GM18498 (cell line): ENCODE measurements at regions not wholly inside any gene's neighbourhood (a gene's known extent, or its start where the extent isn't known, plus 50 kb on each side); places are given as distances from the start of the nearest gene placed in this dataset.
"Not testable (repeated sequence)": the region's sequence is repeated elsewhere in the genome, so short reads cannot be mapped to it uniquely, and the experiment has no call there.

ENCODE experiments used
- ATAC-seq: cut with Tn5 transposase; IDR thresholded peaks from one replicate; pipeline ENCODE4 v1.9.1; 2021; ENCODE audit warnings: mild to moderate bottlenecking, moderate library complexity; ENCODE audit not compliant: unreplicated experiment

DNA sequence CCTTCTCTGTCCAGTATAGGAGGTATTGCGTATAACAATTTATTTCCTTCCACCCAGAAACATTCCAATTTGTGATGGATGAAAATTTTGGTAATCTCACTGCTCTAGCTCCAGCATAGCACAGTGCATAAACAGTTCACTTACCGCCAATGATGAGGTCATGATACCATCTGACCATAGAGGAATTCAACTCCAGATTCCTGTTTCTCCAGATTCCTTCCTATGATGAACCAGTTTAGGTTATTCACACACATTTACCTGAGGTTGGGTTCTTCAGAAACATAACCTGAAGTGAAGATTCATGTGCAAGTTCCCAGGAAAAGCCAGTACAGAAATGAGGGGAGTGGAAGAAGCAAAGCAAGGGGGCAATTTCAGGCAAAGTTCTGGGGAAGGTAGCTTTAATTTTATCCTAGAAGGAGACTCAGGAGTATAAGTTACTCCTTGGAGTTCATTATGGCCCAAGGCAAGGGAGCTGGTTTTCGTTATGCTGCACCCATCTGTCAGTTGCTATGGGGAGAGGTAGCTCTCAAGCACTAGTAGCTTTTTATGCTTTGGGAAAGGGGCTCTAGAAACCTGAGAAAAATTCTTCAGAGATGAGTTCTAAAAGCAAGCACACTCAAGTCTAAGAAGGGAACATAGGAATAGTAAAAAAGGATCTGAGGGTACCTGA, 121.6 kb downstream of the CASP12 start:
- ATAC-seq, result no peak

DNA sequence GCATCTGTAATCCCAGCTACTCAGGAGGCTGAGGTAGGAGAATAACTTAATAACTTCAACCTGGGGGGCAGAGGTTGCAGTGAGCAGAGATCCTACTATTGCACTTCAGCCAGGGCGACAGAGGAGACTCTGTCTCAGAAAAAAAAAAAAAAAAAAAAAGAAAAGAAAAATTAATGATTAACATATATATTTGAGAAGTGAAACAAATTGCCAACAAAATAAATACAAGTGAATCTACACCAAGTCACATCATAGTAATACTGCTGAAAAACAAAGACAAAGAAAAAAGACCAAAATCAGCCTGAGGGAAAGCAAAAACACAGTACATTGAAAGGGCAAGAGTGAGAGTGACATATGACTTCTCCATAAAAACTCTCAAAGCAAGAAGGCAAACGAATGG, 123.7 kb downstream of the CASP12 start:
- no peak for ATAC-seq

DNA sequence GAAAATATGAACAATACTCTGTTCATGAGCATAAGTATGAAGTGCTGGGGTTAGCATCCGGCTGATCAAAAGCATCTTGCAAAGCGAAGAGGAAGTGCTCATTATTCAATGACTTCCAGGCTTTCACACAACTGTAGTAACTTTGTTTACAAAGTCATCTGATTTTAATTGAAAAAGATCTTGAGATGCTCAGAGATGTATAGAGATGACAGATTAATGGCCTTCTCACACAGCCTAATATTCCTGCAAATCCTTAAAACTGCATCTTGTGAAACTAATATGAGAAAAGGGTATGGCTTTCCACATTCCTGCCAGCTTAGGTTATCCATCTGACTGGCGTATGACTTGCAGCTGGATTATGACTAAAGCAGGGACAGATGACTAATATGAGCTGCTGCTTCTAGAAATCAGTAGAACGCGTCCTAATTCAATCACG, 125.4 kb downstream of the CASP12 start:
- no peak for ATAC-seq

DNA sequence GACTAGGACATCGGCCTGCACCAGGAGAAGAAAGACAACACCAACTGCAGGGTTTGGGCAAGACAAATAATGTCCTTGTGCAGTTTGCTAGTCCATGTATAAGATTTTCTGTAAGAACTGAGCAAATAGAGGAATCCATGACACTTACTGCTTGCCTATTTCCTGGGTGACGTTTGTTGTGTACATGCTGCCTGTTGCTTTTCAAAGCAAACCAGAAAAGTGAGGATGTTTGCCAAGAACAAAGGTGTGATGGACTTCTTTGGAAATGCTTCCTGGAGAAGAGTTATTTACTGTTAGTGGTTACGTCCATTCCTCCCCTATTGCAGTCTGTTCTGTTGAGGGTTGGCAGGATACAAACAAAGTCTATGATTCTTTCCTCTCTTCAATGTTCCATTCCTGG, 126.5 kb downstream of the CASP12 start:
- ATAC-seq, result no peak

DNA sequence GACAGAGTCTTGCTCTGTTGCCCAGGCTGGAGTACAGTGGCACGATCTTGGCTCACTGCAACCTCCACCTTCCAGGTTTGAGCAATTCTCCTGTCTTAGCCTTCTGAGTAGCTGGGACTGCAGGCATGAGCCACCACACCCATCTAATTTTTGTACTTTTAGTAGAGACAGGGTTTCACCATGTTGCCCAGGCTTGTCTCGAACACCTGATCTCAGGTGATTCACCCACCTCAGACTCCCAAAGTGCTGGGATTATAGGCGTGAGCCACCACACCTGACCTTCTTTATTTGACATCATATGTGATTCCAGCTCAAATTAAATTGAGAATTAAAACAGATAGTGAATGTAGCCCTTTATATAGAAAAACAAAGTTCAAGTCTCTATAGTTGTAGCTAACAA, 127.2 kb downstream of the CASP12 start:
- ATAC-seq, result not testable (repeated sequence)

DNA sequence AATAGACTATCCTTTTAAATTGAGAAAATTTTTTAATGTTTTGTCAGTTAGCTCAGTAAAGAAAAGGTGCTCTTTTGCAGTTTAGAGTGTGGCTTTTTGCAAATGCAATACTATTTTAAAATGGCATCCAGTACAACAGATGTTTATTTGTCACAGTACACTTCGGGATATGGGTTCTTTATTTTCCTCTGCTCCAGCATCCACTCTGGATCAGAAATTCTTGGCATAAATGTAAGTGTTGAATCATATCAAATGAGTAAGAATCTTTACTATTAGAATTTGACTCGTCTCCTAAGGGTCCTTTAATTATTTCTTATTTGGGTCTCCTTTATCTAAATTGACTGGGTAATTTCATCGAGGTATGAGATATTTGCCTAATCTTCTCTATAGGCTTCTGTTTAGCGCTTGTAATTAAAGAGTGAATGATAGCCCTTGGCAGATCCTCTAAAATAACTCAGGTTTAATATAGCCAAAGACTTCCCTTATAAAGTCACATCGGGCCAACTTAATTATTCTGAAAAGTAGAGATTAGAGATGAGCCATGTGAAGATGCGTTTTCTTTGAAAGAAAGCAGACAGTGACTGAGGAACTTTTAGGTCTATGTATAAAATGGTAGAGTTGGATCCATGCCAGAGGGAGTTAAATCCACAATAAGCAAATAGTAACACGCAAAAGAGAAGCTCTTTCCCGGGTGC, 132.7 kb downstream of the CASP12 start:
- no peak for ATAC-seq

DNA sequence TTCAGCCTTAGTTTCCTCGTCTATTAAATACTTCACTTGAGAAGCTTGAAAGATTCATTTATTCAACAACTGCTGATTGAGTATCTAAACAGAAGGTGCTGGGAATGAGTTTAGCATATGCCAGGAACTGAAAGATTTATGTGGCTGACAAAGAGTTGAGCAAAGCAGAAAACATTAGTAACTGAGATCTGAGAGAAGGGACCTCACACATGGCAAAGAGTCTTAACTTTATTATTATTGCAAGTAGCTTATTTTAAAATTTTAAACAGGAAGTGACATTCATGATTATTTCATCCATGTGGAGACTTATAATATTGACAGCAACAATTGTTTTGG, 133.6 kb downstream of the CASP12 start:
- ATAC-seq, result peak; percentile 44

DNA sequence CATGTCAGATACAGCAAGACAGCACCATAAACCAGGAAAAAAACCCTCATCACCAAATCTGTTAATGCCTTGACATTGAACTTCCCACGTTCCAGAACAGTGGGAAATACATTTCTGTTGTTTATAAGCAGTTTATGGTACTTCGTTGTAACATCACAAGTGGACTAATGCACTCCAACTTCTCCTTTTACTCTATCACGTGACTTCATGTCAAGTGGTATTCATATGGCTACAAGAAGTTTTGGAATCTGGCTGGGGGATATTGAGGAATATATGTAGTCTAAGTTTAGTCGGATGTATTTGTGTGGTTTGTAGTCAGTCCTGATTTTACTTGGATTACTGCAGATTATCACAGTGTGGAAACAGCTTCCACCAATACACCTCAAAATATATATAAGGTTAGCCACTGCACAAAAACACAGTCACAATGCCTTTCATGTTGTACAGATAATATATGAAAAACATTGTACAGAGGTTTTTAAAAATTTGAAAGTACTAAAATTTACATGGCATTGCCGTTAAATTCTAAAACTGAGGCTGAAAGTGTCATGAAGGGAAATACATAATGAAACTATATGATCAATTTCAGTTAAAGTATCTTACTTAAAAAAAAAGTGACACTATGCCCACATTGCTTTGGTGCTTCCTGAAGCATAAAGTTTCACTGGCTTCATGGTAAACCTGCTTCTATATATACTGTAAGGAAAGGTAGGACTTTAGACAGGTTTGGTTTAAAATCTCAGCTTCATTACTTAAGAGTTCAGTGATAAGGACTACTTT, 134.1 kb downstream of the CASP12 start:
- peak; percentile 68 for ATAC-seq

DNA sequence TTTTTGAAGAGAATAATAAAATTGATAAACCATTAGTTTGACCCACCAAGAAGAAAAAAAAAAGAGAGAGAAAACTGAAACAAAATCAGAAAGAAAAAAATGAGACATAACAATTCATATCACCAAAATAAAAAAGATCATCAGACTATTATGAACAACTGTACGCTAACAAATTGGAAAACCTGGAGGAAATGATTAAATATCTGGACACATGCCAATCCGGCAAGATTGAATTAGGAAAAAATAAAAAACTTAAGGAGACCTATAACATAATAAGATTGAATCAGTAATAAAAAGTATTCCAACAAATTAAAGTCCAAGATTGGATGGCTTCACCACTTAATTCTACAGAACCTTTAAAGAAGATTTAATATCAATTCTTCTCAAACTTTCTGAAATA, 136.7 kb downstream of the CASP12 start:
- no peak for ATAC-seq

DNA sequence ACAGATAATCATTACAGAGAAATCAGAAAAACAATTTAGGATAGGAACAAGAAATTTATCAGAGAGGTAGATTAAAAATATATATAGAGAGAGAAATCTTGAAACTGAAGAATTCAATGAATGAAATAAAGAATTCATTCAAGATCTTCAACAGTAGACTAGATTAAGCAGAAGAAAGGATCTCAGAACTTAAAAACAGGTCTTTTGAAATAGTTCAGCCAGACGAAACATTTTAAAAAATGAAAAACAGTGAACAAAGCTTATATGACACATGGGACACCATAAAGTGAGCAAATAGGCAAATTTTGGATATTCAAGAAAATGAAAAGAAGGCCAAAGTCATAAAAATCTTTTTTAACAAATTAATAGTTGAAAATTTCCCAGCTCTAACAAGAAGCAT, 138.8 kb downstream of the CASP12 start:
- ATAC-seq, result no peak

DNA sequence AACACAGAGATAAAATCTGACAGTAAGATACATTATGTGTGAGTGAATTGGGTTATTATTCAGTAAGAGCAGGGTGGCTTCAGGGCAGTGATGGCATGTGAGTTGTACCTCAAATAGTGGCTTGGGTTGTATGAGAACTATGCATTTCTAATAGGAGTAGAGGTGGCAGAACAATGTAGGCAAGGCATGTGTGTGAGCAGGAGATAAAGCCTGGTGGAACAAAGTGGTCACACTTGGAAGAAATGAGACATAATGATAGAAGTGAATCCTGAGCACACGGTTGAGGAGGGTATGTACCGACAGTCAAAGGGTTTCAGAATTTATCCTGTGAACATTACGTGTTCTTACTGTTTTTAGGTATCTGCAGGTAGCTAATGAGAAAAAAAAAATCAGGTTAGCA, 159.3 kb downstream of the CASP12 start:
- ATAC-seq, result no peak

DNA sequence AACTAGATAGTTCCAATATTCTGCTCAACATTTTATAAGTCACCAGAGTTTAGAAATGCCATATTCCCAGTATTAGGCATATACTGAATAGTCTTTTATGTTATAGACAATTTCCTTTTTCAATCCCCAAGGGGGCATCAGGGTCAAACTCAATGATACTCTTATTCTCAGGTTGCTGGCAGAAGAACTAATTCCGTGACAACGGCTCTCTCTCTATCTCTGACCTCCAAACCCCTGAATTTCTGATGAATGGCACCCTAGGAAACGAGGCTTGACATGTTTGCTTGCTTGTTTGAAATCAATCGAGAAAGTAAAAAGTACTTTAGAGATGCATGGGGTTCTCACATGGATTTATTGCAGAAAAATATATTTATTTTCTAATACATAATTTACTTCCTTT, 160.1 kb downstream of the CASP12 start:
- ATAC-seq, result no peak

DNA sequence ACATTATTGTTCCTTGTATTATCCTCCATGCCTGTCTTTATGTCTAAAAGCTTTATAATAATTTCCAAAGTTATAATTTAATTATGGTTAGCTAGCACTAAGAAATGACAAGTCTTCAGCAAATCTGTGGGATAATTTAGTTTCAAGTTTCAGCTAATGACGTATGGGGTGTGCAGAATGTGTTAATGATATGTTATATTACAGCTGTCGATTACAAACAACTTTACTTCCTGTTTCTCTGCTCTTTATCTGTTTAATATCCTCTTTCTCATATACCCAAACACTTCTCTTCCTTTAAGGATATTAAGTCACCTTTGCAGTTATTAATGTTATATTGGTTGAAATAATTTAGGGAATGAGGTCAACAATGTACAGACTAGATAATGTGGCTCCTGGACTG, 161.8 kb downstream of the CASP12 start:
- ATAC-seq, result no peak

DNA sequence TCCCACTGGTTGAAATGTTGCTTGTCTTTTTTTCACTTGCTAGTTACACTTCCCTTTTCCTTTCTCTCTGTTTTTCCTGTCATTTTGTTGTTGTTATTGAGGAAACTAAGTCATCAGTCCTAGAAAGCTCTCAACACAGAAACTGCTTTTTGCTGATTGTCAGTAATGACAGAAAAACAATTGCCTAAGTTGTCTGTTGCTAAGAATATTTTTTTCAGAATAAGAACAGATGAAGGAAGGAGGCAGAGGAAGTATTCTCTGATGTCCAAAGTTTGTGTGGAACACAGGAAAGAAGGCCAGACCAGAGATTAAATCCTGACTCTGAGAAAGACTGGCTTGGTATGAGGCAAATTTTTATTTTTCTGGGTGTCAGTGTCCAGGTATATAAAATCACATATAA, 163.3 kb downstream of the CASP12 start:
- no peak for ATAC-seq

DNA sequence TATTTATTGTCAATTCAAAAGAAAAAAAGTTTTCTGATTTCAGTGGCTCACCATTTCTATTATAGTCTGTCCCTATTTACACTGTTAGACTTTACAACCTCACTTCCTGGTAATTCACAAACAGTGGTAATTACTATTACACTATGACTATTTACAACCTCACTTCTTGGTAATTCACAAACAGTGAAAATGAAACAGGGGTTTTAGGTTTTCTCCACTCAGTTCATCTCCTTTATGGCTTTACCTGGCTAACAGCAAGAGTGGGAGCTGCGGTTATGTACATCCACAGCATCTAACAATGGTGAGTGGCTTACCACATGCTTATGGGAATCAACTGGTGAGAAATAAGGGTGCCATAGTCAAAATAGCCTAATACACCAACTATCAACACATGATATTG, 166.4 kb downstream of the CASP12 start:
- no peak for ATAC-seq

DNA sequence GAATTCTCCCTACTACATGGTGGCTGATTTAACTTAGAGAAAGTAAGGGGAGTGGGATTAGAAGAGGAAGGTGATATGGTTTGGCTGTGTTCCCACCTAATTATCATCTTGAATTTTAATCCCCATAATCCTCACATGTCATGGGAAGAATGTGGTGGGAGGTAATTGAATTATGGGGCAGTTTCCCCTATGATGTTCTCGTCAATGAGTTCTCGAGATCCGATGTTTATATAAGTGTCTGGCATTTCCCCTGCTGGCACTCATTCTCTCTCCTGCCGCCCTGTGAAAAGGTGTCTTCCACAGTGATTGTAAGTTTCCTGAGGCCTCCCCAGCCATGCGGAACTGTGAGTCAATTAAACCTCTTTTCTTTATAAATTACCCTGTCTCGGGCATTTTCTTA, 169.3 kb downstream of the CASP12 start:
- no peak for ATAC-seq

DNA sequence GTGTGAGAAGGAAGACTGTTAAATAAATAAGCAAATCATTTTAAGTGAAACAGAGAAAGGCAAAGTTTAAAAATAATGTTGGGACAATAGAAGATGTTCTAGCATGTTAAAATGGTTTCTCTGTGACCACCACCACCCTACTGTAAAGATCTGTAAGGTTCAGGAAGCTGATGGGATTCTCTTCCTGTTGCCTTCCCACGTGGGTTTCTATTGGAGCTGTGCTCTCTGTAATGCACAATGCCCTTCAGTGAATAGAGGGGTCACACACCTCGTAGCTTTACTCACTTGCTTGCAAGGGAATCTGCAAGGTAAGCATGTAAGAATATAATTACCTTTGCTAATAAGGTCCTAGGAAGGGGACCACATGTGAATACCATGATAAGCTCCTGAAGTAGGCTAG, 170.5 kb downstream of the CASP12 start:
- ATAC-seq, result no peak

DNA sequence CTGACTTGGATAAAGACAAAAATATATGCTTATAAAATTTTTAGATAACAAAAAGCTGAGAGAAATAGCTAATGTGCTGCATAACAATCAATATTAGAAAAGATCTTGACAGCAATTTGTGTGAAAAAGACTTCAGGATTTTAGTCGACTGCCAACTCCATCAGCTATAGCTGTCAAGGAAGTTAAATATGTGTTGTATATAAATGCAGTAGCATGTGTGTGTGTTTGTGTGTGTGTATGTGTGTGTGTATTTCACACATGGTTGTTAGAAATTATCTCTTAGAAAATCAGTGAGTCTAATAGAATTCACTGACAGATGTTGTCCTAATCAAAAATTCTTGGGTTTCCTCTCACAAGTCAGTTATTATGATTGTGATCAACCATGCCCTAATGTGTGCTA, 171.2 kb downstream of the CASP12 start:
- no peak for ATAC-seq

DNA sequence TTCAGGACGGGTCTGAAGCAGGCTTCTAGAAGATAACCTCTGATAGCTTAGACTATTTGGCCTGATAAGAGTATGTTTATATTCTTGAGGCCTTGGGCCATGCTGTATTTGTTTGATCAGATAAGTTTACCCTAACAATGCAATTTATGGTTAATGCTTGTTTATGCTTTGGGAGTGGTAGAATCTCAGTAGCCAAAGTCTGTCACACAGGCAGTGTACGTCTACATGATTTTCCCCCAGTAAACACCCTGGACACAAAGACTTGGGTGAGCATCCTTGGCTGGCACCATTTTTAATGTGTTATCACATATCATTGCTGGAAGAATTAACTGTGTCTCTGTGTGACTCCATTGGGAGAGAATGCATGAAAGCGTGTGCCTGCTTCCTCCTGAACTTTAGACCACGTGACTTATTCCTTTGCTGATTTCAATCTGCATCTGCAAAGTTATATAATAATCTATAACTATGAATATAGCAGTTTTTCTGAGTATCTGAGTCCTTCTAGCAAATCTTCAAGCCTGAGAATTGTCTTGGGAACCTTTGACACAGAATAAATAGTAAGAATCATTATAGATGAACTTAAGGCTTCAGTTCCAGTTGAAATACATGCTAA, 172.4 kb downstream of the CASP12 start:
- no peak for ATAC-seq

DNA sequence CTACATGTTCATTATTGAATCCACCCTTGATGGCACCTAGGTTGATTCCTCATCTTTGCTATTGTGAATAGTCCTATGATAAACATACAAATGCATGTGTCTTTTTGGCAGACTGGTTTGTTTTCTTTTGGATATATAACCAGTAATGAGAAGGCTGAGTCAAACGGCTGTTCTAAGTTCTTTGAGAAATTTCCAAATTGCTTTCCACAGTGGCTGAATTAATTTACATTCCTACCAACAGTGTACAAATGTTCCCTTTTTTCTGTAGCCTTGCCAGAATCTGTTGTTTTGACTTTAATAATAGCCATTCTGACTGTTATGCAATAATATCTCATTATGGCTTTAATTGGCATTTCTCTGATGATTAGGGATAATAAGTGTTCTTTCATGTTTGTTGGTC, 184.9 kb downstream of the CASP12 start:
- no peak for ATAC-seq

DNA sequence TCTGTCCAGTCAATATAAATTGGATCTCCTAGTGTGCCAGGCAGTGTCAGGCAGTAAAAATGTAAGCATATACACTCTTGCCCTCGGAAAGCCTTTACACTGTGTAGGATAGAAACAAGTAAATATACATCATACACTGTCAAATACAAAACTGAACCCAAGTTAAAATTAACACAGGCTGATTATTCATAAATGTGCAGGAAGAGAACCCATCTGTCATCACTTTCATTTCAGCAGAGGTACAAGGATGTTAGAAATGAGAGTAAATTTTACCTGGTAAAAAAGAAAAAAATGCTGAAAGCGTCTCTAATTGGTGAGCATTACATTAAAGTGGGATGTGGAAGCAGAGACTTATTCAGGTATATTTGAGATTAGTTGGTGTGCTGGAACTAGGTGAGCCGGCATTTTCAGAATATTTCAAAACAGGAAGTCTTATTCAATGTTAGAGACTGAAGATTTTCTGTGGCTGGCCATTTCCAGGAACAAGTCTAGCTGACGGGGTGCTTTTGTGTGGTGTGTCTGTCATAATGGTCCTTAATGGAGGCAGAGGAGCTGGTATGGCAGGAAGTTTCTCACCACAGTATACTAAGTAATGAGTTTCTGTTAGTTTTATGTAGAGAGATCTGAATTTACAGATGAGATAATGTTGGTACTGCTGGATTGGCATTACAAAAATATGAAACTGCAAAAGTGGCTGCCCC, 192.6 kb downstream of the CASP12 start:
- ATAC-seq, result peak; percentile 99
